HS-27A (cell line): ENCODE measurements at regions not wholly inside any gene's neighbourhood (a gene's known extent, or its start where the extent isn't known, plus 50 kb on each side); places are given as distances from the start of the nearest gene placed in this dataset.

Source experiments
- DNase-seq: peaks from one replicate; pipeline ENCODE4 v3.0.0-alpha.2; 2012; ENCODE audit warnings: low read depth, missing footprints

DNA sequence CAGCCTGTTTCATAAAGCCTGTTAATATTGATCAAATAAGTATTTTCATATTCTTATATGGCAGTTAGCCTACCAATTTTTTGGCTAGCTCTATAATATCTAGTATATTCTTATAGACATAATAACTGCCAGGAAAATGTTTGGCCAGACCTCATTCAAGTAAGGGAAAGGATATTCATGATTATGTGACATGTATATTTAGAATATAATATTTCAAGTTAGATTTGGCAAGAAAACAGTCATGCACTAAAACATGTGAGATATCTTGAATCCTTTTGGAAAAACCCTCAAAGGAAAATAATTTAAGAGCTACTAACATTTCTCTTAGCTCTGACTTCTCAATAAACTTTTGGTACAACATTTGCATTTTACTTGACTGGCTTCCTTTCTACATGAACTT, 694.1 kb downstream of the PLCL1 start:
- DNase-seq: no peak

DNA sequence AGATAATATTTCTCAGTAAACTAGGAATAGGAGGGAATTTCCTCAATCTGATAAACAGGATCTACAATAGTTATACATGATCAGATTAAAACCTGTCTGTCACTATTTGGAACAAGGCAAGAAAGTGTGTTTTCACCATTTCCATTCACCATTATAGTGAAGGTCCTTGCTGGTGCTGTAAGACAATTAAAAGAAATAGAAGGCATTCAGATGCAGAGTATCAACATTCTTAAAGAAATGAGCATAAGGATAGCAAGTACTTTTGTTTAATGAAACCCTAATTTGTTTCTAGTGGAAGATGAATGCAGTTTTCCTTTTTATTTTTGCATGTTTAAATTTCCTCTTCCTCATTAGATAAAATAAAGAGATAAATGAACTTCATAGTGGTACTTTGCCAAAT, 693.7 kb downstream of the PLCL1 start:
- DNase-seq: no peak

DNA sequence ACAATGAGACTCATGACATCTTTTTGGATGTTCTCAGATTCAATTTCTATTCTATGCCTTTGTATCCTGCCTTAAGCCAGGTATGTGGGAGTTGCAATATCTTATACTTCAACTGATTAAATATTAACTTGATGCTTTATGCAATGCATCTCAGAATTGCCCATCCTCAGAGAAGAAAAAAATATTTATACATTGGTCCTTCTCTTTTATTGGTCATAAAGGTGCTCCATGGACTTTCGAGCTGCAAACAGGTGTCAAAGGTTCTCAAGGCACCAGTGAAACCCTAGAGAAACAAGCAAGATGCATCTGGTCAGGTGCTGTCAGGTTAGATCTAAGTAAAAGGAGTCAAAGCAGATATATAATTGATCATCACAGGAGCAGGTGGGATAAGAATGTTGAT, 690.5 kb downstream of the PLCL1 start:
- no peak for DNase-seq

DNA sequence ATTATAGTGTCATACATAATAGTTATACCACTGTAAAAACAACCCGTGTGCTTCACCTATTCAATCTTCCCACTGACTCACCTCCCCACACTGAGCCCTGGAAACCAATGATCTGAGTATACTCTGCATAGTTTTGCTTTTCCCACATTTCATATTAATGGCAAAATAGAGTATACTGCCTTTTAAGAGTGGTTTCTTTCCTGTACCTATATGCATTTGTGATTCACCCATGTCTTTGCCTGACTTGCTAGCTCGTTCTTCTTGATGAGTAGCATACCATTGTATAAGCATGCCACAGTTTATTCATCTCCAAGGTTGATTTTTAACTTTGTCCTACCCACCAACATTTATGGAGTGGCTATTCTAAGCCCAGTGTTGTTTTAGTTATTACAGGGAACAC, 686.4 kb downstream of the PLCL1 start:
- DNase-seq: no peak

DNA sequence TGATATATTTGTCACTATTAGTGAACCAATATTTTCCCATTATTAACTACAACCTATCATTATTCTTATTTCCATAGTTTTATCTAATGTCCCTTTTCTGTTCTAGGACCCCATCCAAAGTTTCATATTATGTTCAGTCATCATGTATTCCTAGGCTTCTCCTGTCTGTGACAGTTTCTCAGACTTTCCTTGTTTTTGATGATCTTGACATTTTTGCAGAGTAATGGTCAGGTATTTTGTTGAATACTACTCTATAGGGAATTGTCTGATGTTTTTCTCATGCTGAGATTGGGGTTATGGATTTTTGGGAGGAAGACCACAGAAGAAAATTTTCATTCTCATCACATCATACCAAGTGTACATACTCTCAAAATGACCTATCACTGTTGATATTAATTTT, 684.6 kb downstream of the PLCL1 start:
- no peak for DNase-seq

DNA sequence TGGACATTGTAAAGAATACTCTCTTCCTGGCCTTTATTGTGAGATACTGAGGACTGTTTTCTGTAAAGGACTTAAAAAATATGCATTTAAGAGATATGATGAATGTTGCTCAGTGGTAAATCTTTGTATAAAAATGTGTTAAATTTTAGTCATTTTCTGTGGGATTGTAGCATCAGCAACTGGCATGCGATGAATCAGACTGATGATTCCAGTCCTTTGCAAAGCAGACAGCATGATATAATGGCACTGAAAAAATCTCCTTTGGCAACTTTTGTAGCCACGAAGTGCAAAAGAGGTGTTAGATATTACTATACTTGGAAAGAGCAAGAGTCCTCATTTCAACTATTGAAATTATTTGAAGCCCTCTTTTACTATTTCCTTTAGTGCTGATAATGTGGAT, 678.7 kb downstream of the PLCL1 start:
- DNase-seq: no peak

DNA sequence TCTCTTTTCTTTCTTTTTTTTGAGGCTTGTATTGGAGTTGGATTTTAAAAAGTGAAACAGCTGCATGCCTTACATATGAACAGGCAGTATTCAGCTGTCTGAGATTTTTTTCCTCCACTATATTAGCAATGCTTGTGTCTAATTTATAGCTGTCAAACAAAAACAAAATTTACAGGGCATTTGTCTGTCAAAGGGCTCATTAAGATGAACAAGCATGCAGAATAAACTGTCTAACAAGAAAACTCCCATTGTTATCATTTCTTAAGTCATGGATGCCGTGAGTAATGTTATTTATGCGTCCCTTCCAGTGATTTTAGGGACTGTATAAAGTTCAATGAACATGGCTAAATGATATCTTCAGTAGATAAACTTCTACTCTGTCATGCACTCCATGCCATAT, 674.7 kb downstream of the PLCL1 start:
- no peak for DNase-seq

DNA sequence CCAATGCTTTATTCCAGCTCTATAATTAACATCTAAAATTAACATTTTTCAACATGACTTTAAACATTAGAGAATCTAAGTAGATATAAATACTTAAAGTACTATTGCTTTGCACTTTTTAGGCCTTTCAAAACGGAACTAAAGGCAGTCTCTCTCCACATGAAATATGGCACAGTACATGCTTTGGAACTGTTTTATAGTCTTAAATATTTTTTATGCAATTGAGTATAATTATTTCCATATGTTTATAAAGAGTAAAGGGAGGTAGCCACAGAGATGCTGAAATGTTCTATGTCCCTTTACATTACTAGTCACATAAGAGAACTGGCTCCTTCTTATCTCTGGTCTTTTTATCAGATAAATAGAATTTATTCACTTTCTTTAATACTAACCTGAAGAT, 674.0 kb downstream of the PLCL1 start:
- DNase-seq: no peak

DNA sequence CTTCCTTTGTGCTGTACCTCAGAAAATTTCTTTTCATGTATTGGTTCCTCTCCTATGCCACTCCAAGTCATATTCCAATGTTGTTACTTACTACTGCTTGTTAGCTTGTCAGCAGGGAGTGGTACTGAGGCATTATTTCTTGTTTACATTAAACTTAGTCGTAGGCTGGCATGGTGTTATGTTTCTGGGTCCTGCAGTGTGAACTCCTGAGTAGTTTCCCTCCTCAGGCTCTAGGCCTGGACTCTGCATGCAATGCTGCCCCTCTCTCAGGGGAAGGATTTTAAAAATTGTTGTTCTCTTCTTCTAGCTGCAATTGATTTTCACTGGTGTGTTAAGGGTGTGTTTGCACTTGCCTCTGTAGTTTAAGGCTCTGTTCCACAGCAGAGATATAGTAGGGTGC, 671.6 kb downstream of the PLCL1 start:
- no peak for DNase-seq

DNA sequence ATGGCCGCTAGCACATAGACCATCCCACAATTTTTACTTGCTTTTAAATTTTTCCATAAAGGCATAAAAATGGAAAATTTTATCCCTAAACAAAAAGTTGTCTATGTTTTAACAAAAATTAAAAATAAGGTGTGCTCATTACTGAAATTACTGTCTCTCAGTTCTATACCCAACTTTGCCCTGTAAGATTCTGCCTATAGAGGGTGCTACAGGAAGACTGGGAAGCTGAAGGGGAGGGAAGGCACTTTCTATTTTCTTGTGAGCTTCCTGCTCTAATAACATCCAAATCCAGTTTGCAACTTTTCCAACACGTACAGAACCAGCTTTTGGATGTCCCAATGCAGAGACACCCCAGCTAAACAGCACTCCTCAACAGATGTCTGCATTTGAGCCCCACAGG, 666.9 kb downstream of the PLCL1 start:
- no peak for DNase-seq

DNA sequence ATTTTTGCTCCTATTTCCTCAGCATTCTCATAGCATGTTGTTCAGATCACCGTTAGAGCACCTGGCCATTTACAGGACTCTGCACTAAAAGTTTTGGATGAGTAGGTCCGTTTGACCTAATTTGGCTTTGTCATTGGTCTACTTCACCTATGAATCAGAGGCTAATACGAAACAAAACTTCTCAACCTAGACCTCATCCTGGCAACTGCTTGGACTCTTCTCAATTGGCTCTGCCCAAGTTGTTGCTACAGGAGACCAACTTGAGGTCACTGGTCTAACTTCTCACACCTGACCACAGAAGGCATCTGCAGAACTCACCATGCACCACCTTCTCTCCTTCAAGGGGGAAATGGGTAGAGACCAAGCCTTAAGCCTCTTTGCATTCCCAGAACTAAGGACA, 663.7 kb downstream of the PLCL1 start:
- no peak for DNase-seq

DNA sequence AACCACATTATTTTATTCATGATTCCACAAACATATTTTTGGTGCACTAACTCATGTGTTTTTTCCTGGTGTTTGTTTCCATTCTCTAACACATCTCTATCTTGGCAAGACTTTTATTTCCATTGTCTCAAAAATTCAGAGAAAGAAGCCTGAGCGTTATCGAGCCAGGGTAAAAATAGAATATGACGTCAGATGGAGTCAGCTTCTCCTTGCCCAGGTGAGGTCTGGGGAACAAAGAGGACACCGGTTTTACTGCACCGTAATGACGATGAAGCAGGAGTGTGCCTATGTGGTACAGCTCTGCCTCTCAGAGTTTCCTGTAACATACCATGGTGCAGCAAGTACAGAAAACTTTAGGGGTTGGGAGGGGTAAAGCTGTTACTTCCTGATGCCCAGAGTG, 661.6 kb downstream of the PLCL1 start:
- no peak for DNase-seq

DNA sequence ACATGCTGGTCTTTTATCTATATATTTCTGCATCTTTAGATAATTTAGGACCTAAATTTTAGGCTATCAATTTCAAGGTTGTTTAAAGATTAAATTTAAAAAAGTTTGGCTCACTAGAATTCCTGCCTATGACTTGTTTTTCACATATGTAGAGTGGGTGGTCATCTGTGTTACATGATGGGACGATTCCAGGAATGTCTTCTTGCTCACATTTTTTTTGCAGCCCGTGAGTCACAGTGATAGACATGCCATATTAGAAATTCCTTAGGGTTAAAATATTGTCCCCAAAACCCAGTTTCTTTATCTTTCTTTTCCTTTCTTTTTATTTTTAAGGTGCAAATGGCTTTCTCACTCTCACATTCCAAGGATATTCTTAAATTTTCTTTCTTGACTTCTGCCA, 652.0 kb downstream of the PLCL1 start:
- DNase-seq: no peak

DNA sequence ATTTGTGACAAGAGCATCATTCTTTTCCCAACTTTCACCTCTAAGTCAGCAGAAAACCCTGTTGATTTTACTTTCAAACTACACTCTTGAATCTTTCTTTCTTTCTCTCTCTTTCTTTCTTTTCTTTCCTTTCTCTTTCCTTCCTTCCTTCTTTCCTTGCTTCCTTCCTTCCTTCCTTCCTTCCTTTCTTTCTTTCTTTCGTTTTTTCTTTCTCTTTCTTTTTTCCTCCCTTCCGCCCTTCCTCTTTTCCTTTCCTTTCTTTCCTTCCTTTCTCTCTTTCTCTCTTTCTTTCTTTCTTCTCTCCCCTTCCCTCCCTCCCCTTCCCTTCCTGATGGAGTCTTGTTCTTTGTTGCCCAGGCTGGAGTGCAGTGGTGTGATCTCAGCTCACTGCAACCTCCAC, 649.5 kb downstream of the PLCL1 start:
- DNase-seq: no peak

DNA sequence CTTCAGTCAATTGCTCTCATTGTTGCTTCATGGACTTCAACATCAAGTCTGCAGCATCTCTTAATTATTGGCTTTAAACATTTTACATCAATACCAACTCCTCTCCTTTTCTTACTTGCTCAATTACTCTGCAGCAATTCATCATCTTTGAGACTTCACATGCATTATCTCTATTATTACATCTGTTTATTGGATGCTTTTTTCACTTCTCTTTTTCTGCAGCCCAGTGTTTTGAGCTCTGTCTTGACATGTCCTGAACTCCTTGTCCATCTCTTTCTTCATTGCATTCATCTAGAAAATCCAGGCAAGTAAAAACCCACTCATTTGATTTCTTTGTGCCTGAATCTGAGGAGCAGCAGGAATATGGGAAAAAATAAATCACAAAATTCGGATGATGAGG, 647.9 kb downstream of the PLCL1 start:
- no peak for DNase-seq

DNA sequence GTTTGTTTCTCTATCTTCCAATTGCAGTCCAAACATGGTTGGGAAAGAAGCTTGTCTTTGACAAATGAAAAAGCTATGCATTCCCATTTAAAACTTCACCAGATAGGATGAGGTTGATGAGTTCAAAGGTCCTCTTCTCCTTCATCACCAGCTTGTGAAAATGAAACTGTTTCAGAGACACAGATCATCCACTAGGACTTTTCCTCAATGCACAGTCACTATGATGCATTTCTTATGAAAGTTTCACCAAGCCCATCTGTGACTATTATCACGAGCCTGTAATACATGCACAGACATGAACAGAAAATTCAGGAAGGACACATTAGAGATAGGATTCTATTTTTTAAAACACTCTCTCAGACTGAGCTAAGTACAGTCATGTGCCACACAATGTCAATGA, 644.4 kb downstream of the PLCL1 start:
- DNase-seq: no peak

DNA sequence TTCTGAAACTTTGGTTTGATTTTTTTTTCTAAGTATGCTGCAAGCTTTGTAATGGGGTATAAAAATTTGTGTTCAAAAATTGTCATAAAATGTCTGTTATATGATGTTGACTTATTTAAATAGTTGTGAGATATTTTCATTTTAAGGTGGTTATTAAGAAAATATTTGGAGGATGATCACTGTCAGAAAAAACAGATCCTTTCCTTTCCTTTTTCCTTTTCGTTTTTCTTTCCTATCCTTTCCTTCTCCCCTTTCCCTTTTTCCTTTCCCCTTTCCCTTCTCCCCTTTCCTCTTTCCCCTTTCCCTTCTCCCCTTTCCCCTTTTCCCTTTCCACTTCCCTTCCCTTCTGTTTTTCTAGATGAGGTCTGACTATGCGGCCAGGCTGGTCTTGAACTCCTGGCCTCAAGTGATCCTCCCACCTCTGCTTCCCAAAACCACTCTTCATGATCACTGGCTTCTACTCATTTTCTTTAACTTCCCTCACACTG, 640.5 kb downstream of the PLCL1 start:
- no peak for DNase-seq

DNA sequence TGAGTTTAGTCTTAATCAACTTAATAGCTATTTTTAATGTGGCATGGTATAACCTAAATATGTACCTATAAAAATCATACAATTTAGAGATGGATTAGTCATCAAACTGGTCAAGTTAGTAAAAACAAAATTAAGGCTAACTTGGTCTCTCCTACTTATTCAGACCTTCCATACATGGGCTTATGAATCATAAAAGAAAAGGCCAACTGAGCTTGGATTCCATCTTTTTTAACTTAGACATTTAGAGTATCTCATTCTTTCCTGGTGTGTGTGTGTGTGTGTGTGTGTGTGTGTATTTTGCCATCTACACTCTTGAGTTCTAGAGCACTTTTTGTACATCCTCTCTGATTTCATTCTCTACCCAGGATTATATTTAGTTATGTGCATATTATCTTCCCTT, 637.5 kb downstream of the PLCL1 start:
- no peak for DNase-seq

DNA sequence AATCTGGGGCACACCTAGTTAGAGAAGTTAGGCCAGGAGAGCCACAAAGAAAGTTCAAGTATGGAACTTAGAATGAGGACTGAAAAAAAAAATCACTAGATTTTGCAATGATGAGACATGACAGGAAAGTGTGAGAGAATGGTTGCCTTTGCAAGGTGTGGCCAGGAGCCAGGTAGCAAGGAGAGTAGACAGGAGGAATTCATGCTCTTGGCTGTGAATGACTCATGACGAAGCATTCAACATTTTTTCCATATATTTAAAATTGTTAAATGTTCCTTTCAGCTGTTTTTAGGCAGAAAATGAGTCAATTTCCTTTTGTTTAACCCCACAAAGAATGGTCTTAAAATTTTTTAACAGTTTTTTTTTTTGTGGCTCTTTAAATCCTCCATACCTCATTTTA, 636.9 kb downstream of the PLCL1 start:
- no peak for DNase-seq

DNA sequence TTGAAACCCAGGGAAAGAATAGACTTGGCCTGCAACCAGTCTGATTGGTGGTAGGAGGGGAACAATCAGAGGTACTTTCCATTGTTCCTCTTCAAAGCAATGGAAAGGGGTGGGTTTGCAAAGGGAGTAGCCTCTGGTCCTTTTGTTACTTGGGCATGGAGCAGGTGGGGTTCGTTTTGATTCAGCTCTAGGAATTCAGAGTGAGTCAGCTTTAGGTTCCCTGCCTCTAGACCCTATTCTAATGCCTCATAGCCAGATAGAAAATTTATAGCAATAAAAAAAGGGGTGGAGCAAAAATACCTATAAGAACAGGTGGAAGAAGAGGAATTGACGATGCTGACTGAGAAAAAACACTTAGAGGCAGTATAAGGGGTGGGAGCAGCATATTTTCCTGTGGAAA, 636.4 kb downstream of the PLCL1 start:
- no peak for DNase-seq

DNA sequence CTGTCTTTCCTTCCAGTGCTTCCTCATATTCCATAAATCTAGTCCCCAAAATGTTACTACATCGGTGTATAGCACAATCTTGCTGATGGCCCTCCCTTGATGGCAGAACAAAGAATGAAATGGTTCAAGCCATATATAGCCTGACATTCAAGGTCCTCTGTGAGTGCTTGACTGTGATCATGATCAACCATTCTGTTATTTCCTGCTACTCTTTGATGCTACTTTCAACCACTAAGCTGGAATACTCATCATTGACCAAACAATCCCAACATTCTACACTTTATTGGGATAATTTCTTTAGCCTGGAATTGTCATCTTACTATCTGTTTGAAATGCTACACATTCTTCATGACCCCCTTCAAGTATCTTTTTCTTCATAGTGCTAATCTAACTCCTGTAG, 633.9 kb downstream of the PLCL1 start:
- DNase-seq: no peak

DNA sequence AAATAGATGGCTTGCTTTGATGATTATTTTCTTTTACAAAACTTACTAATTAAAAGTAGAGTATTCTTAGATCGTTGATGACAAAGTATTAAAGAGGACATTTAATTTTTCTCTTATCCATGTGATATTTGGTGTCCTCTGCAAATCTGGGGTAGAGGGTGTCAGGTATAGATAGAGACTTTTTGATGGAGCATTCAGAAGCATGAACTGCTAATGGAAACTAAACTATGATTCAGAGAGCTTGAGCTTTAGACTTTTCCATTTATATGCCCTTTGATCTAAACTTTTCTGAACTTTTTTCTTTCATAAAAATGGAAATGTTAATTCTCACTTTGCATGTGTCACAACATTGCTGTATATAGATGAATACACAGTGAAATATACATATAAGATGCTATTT, 619.7 kb downstream of the PLCL1 start:
- no peak for DNase-seq

DNA sequence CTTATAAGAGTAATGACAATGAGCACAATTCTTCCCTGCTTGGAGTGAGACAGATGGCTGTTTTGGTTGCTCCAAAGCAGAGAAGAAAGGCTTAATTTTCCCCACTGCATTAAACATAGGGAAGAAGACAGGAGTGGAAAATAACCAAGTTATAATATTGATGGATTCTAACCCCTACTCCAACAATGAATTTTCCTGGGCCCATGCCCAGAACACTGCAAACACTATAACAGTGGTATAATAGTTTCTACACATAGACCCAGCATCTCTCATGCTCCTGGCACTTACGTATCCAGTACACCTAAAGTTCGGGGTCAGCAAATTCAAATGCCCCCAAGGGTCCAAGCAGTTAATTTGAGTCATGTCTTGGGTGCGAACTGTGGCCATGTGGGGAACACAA, 613.4 kb downstream of the PLCL1 start:
- DNase-seq: no peak

DNA sequence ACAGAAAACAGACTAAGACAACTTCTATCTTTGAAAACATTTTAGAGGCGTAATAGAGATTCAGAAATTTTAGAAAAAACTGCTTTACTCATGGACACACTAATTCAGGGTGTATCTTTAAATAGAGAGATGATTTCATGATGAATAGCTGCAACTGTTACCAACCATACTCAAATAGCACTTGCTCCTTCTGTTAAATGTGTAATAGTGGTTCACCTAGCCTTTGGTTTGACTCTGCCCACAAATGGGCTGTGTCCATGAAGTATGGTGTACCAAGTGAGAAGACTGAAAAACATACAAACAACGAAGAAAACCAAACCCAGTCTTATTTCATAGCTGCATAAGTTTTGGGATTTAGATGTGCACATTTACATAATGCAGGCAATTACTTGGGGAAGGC, 610.6 kb downstream of the PLCL1 start:
- DNase-seq: no peak

DNA sequence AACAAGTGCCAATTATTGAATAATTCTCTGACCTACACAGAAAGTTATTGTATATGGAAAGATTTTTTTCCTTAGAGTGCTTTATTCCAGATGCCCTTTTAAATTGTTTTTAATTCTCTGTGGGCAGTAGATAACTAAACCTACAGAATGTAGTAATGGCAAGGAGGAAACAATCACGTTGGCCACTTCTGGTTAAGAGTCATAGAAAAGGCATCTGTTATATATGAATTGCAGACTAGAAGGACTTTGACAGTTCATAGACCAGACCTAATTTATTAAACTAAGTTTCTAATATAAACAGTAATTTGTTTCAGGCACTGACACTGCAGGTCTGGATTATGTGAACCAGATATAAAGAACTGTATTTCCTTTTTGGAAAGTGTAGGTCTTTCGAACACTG, 607.5 kb downstream of the PLCL1 start:
- DNase-seq: no peak
